ENCODE measurements at regions not wholly inside any gene's neighbourhood (a gene's known extent, or its start where the extent isn't known, plus 50 kb on each side); places are given as distances from the start of the nearest gene placed in this dataset.

GRCh38 chr3:111260878-111261277 is 189.3 kb downstream of the NECTIN3 start:
- TF ChIP-seq, protein P1, sequence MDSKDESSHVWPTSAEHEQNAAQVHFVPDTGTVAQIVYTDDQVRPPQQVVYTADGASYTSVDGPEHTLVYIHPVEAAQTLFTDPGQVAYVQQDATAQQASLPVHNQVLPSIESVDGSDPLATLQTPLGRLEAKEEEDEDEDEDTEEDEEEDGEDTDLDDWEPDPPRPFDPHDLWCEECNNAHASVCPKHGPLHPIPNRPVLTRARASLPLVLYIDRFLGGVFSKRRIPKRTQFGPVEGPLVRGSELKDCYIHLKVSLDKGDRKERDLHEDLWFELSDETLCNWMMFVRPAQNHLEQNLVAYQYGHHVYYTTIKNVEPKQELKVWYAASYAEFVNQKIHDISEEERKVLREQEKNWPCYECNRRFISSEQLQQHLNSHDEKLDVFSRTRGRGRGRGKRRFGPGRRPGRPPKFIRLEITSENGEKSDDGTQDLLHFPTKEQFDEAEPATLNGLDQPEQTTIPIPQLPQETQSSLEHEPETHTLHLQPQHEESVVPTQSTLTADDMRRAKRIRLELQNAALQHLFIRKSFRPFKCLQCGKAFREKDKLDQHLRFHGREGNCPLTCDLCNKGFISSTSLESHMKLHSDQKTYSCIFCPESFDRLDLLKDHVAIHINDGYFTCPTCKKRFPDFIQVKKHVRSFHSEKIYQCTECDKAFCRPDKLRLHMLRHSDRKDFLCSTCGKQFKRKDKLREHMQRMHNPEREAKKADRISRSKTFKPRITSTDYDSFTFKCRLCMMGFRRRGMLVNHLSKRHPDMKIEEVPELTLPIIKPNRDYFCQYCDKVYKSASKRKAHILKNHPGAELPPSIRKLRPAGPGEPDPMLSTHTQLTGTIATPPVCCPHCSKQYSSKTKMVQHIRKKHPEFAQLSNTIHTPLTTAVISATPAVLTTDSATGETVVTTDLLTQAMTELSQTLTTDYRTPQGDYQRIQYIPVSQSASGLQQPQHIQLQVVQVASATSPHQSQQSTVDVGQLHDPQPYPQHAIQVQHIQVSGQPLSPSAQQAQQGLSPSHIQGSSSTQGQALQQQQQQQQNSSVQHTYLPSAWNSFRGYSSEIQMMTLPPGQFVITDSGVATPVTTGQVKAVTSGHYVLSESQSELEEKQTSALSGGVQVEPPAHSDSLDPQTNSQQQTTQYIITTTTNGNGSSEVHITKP (tag by site-specific recombination; IDR thresholded peaks at IDR 0.05), result no peak
- TF ChIP-seq ZFP3 (tag by site-specific recombination; IDR thresholded peaks at IDR 0.05; ENCODE audit: low read depth), result no peak
- TF ChIP-seq, protein P2, sequence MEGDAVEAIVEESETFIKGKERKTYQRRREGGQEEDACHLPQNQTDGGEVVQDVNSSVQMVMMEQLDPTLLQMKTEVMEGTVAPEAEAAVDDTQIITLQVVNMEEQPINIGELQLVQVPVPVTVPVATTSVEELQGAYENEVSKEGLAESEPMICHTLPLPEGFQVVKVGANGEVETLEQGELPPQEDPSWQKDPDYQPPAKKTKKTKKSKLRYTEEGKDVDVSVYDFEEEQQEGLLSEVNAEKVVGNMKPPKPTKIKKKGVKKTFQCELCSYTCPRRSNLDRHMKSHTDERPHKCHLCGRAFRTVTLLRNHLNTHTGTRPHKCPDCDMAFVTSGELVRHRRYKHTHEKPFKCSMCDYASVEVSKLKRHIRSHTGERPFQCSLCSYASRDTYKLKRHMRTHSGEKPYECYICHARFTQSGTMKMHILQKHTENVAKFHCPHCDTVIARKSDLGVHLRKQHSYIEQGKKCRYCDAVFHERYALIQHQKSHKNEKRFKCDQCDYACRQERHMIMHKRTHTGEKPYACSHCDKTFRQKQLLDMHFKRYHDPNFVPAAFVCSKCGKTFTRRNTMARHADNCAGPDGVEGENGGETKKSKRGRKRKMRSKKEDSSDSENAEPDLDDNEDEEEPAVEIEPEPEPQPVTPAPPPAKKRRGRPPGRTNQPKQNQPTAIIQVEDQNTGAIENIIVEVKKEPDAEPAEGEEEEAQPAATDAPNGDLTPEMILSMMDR (tag by site-specific recombination; IDR thresholded peaks at IDR 0.05), result no peak
- no peak for TF ChIP-seq ZNF23 (tag by site-specific recombination; IDR thresholded peaks at IDR 0.05; ENCODE audit: borderline replicate concordance)
- no peak for TF ChIP-seq KLF7 (tag by site-specific recombination; IDR thresholded peaks at IDR 0.05; ENCODE audit: borderline replicate concordance)
- TF ChIP-seq, protein P3, sequence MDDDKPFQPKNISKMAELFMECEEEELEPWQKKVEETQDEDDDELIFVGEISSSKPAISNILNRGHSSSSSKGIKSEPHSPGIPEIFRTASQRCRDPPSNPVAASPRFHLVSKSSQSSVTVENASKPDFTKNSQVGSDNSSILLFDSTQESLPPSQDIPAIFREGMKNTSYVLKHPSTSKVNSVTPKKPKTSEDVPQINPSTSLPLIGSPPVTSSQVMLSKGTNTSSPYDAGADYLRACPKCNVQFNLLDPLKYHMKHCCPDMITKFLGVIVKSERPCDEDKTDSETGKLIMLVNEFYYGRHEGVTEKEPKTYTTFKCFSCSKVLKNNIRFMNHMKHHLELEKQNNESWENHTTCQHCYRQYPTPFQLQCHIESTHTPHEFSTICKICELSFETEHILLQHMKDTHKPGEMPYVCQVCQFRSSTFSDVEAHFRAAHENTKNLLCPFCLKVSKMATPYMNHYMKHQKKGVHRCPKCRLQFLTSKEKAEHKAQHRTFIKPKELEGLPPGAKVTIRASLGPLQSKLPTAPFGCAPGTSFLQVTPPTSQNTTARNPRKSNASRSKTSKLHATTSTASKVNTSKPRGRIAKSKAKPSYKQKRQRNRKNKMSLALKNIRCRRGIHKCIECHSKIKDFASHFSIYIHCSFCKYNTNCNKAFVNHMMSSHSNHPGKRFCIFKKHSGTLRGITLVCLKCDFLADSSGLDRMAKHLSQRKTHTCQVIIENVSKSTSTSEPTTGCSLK (tag by site-specific recombination; IDR thresholded peaks at IDR 0.05), result no peak
- TF ChIP-seq ZNF529 (tag by site-specific recombination; IDR thresholded peaks at IDR 0.05; ENCODE audit: insufficient replicate concordance), result no peak

Measured in HEK293 (cell line).